GM21423 (cell line): ENCODE measurements at regions not wholly inside any gene's neighbourhood (a gene's known extent, or its start where the extent isn't known, plus 50 kb on each side); places are given as distances from the start of the nearest gene placed in this dataset.

Experiments used
- ATAC-seq: cut with Tn5 transposase; IDR thresholded peaks from one replicate; pipeline ENCODE4 v1.9.1; 2021; ENCODE audit warnings: mild to moderate bottlenecking, moderate library complexity; ENCODE audit not compliant: unreplicated experiment

GRCh38 chr3:175914785-175915184 lies 1055.7 kb downstream of the NAALADL2 start:
- ATAC-seq = no peak

DNA sequence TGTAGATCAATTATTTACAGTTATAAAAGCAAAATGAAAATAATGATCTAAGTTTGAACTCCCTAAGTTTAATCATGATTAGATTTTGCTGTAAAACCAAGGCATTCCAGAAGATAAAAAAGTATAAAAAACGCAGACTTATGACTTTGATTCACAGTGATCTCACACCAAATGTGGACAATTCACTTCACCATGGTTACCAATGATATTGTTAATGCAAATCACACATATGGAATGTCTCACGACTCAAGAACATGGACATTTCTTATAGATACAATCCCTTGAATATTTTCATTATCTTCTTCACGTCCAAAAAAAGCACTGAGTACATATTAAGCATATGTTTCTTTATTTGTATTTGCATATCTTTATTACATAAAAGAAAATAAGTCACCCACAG lies 1054.2 kb downstream of the NAALADL2 start:
- no peak for ATAC-seq

DNA sequence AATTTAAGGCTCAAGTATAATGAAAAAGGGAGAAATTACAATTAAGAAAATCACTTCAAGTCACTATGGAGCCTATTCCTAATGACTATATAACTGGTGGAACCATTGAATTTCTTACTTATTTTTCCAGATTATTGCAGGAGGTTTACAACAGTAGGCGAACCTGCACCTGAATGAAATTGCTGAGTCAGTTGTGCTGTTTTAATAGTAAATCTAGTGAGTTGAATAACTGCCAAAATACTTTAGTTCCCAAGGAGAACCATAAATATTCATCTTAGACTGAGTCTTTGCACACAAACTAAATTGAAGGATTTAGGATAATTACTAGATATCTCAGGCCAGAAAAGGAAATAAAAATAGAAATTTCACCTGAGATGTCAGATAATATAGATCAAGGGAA lies 1052.8 kb downstream of the NAALADL2 start:
- ATAC-seq = no peak

DNA sequence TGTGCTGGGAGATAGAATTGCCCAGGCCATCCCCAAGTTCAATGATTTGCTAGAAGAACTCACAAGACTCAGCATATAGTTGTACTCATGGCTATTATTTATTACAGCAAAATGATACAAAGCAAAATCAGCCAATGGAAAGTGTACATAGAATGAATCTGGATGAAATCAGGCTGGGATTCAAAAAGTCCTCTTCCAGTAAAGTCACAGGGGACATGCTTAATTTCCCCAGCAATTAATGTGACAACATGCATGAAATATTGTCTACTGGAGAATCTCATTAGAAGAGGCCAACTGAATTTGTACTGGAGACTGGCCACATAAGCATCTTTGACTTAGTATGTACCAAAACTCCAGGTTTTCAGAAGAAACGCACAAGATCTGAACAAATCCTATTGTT lies 1043.1 kb downstream of the NAALADL2 start:
- no peak for ATAC-seq

GRCh38 chr3:175898194-175898593 lies 1039.1 kb downstream of the NAALADL2 start:
- no peak for ATAC-seq

GRCh38 chr3:175896655-175897054 lies 1037.5 kb downstream of the NAALADL2 start:
- ATAC-seq = no peak

DNA sequence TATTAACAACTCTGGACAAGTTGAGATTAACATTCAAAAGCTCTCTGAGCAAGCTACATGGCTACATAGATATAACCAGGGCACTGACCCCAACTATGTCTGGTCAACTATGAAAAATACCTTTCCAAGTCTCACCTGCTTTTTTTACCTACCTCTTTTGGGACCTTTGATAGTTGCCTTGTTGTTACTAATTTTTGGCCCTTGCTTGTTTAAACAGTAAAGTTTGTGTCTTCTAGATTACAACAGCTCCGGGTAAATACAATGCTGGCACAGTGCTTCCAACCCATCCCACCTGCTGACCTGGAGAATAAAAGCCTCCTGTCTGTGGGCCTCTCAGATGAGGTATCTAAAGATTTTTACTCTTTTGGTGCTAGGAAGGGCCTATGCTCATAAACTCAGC lies 1036.6 kb downstream of the NAALADL2 start:
- no peak for ATAC-seq

DNA sequence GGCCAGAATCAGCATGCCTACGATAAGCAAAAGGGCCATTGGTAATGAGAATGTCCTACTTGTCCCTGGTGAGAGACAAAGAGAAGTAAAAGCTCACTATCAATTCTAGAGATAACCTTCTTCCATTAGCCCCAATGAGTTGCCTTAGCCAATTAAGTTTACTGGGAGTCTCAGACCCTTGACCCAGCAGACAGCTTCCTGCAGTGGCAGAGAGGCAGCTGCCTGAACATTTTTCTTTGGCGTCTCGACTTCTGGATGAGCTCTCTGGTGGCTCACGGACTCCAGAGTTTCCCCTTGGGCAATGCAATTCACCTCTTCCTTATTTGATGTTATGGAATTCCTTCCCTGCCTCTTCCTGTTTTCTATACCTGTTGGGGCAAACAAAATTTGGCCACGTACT lies 1034.4 kb downstream of the NAALADL2 start:
- no peak for ATAC-seq

GRCh38 chr3:175890066-175890465 lies 1030.9 kb downstream of the NAALADL2 start:
- ATAC-seq = no peak

GRCh38 chr3:175885231-175885766 lies 1026.2 kb downstream of the NAALADL2 start:
- ATAC-seq = no peak

DNA sequence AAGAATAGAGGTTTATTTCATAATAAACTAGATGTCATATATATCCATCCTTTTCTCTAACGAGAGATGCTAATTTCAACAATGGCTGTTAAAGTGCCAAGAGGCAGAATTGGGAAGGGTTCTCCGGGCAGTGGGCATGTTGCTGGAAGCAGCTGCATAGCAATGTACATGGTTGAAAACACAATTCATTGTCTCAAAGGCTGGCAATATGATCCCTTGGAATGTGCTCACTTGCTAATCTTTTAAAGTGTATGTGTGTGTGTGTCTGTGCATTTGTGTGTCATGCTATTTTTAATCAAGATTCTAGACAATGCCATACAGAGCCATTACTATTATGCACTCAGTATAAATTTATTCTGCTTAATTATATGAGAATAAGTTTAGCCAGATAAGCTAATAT lies 1020.3 kb downstream of the NAALADL2 start:
- ATAC-seq = no peak

DNA sequence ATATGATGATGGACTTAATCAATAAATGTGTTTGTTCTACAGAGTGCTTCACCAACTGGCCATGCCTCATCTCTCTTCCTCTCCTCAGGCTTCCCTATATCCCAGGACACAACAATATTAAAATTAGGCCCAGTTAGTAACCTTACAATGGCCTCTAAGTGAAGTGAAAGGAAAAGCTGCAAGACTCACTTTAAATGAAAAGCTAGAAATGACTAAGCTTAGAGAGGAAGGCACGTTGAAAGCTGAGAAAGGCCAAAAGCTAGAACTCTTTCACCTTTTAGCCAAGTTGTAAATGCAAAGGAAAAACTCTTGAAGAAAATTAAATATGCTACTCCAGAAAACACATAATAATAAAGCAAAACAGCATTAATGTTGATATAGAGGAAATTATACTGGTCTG lies 1010.3 kb downstream of the NAALADL2 start:
- no peak for ATAC-seq

DNA sequence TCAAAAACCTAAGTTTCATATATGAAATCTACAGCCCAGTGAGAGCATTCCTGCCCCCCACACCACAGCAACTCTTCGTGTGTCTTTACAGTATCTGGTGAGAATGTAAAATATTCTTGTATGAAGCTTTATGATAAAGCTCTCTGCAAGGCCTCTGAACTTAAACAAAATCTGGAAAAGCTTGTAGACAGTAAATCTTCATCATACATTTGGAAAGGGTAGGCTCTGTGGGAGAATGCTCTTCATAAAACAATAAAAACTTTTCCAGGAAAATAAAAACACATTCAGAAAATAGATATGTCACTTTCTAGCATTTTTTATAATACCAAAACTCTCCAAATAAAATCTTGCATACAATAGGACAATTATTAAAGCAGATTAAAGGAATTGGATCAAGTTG lies 1009.5 kb downstream of the NAALADL2 start:
- ATAC-seq = no peak

DNA sequence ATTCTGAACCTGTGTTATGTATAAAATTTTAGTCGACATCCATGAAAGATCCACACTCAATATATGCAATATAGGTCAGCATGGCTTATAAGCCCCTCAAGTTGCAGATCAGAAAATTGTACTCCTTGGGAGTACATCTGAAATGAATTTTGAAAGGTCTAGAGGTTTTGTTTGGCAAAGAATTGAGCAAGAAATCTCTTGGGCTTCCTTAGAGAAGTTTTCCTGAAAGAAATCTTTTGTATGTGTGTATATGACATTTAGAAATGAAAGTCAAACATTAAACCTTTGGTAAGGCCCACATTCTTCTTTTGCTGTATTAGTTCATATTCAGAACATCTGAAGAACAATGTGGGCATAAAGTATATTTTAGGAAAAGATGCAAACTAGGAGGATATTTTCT lies 1006.6 kb downstream of the NAALADL2 start:
- ATAC-seq = no peak

GRCh38 chr3:175861916-175862315 lies 1002.8 kb downstream of the NAALADL2 start:
- ATAC-seq = no peak
